IMR-90 (cell line): ENCODE measurements at regions not wholly inside any gene's neighbourhood (a gene's known extent, or its start where the extent isn't known, plus 50 kb on each side); places are given as distances from the start of the nearest gene placed in this dataset.

Experiments
- ATAC-seq: fragments of 200-7000 bp; cut with Tn5 transposase; 2 replicates; pipeline ENCODE4 v1.9.1; 2020; ENCODE audit warnings: low read depth, mild to moderate bottlenecking, moderate library complexity
- BruUV-seq: library from RNA; stranded (reverse); fragments of 400-500 nt; replicated peaks from 2 replicates; lab custom pipeline; 2021; lab: Mats Ljungman, UMichigan
- CTCF ChIA-PET: fragments of 300-600 bp; formaldehyde crosslinking; extraction: SDS; loops from one replicate; lab custom pipeline; 2021; ENCODE audit warnings: antibody characterized with exemption; lab: Yijun Ruan, JAX
- POLR2A ChIA-PET: fragments of 300-600 bp; sonication (Branson Sonifier 250); formaldehyde crosslinking; loops from one replicate; lab custom pipeline; 2022; ENCODE audit warnings: antibody characterized with exemption; ENCODE audit not compliant: unreplicated experiment; lab: Charles Lee
- DNase-seq: peaks from one replicate; pipeline ENCODE4 v3.0.0; 2013
- H2AFZ ChIP-seq: replicated peaks from 2 replicates; pipeline ENCODE3; 2013; ENCODE audit warnings: low read length, mild to moderate bottlenecking; ENCODE audit not compliant: poor library complexity
- H2AK5ac ChIP-seq: 2 replicates; pipeline ENCODE4 v1.6.1; 2013; ENCODE audit warnings: low read depth, low read length, inconsistent platforms
- H2AK9ac ChIP-seq: replicated peaks from 2 replicates; pipeline ENCODE3; 2013; ENCODE audit warnings: mild to moderate bottlenecking, low read depth, low read length, moderate library complexity; ENCODE audit not compliant: poor library complexity
- H2BK120ac ChIP-seq: 2 replicates; pipeline ENCODE4 v1.6.1; 2013; ENCODE audit warnings: low read depth, low read length, inconsistent platforms
- H2BK15ac ChIP-seq: 3 replicates; pipeline ENCODE4 v1.6.1; 2013; ENCODE audit warnings: low read depth, low read length, inconsistent platforms
- H2BK20ac ChIP-seq: 2 replicates; pipeline ENCODE4 v1.6.1; 2013; ENCODE audit warnings: low read depth, mild to moderate bottlenecking, inconsistent platforms, low read length, moderate library complexity
- H2BK5ac ChIP-seq: 2 replicates; pipeline ENCODE4 v1.6.1; 2013; ENCODE audit warnings: mild to moderate bottlenecking, low read depth, low read length, inconsistent platforms; ENCODE audit not compliant: poor library complexity, severe bottlenecking
- H3K14ac ChIP-seq: replicated peaks from 2 replicates; pipeline ENCODE4 v1.6.1; 2013; ENCODE audit warnings: low read depth, low read length, inconsistent platforms
- H3K18ac ChIP-seq: 2 replicates; pipeline ENCODE4 v1.6.1; 2013; ENCODE audit warnings: low read depth, low read length, control low read depth
- H3K23ac ChIP-seq: 2 replicates; pipeline ENCODE4 v1.6.1; 2013; ENCODE audit warnings: low read depth, low read length, inconsistent platforms
- H3K27ac ChIP-seq: 2 replicates; pipeline ENCODE4 v1.5.1; 2013; ENCODE audit warnings: mild to moderate bottlenecking, control low read depth, low read length; ENCODE audit not compliant: insufficient read depth
- H3K27me3 ChIP-seq: 2 replicates; pipeline ENCODE4 v1.6.1; 2013; ENCODE audit warnings: low read length; ENCODE audit not compliant: control insufficient read depth, insufficient read depth
- H3K36me3 ChIP-seq: 2 replicates; pipeline ENCODE4 v1.6.1; 2013; ENCODE audit warnings: low read length, mixed read lengths; ENCODE audit not compliant: control insufficient read depth, insufficient read depth
- H3K4ac ChIP-seq: 2 replicates; pipeline ENCODE4 v1.6.1; 2013; ENCODE audit warnings: low read depth, low read length, inconsistent platforms
- H3K4me1 ChIP-seq: 2 replicates; pipeline ENCODE4 v1.6.1; 2013; ENCODE audit warnings: low read length, mixed read lengths; ENCODE audit not compliant: control insufficient read depth, insufficient read depth
- H3K4me2 ChIP-seq: 2 replicates; pipeline ENCODE4 v1.6.1; 2013; ENCODE audit warnings: low read depth, mild to moderate bottlenecking, control low read depth, low read length, moderate library complexity
- H3K4me3 ChIP-seq: 2 replicates; pipeline ENCODE4 v1.5.1; 2013; ENCODE audit warnings: low read depth, mild to moderate bottlenecking, control low read depth, low read length, moderate library complexity; ENCODE audit not compliant: insufficient read depth
- H3K56ac ChIP-seq: 2 replicates; pipeline ENCODE4 v1.6.1; 2013; ENCODE audit warnings: low read length, inconsistent platforms; ENCODE audit not compliant: insufficient read depth; ENCODE audit errors: extremely low read depth
- H3K79me1 ChIP-seq, 2 experiments: 2 replicates each; pipeline ENCODE4 v1.6.1; 2013; ENCODE audit warnings: low read length in 2 of 2, inconsistent platforms in 1 of 2, low read depth in 1 of 2
- H3K9ac ChIP-seq: 2 replicates; pipeline ENCODE4 v1.6.1; 2013; ENCODE audit warnings: low read depth, low read length, control low read depth
- H3K9me1 ChIP-seq: 2 replicates; pipeline ENCODE4 v1.6.1; 2013; ENCODE audit warnings: low read length, inconsistent platforms; ENCODE audit not compliant: insufficient read depth
- H3K9me3 ChIP-seq: 2 replicates; pipeline ENCODE4 v1.6.1; 2013; ENCODE audit warnings: low read length; ENCODE audit not compliant: control insufficient read depth, insufficient read depth
- H4K20me1 ChIP-seq: 2 replicates; pipeline ENCODE4 v1.6.1; 2013; ENCODE audit warnings: low read length, inconsistent platforms; ENCODE audit not compliant: insufficient read depth
- H4K5ac ChIP-seq: 2 replicates; pipeline ENCODE4 v1.6.1; 2013; ENCODE audit warnings: mild to moderate bottlenecking, low read depth, low read length, control low read depth
- H4K8ac ChIP-seq, 2 experiments: 2 replicates each; pipeline ENCODE4 v1.6.1; 2013; ENCODE audit warnings: low read depth in 2 of 2, low read length in 2 of 2, control low read depth in 1 of 2, inconsistent platforms in 1 of 2
- H4K91ac ChIP-seq: 2 replicates; pipeline ENCODE4 v1.6.1; 2013; ENCODE audit warnings: low read depth, low read length, inconsistent platforms; ENCODE audit not compliant: insufficient read depth
- CHD1 ChIP-seq: IDR thresholded peaks from 2 replicates; pipeline ENCODE4 v1.6.1; 2012; ENCODE audit warnings: low read depth, low read length, improper control_type of control experiment
- WGBS, 2 experiments: methylation state at CpG; one replicate each; pipeline versions ENCODE4 v1.1.5 to v1.1.7; 2013; ENCODE audit warnings: missing lambda C conversion rate in 2 of 2; ENCODE audit not compliant: insufficient read length in 1 of 2; ENCODE audit errors: extremely low coverage in 2 of 2; 5-methylcytosine and 5-hydroxymethylcytosine counted together
- dilution Hi-C: fragments of 300-500 bp; cut with HindIII; formaldehyde crosslinking; loops from one replicate; pipeline ENCODE4 v1.14.3; 2018; ENCODE audit warnings: low sequenced_read_pairs; ENCODE audit not compliant: unreplicated experiment
- in situ Hi-C: fragments of 300-500 bp; cut with MboI; formaldehyde crosslinking; loops from 3 replicates; pipeline ENCODE4 v1.14.3; 2019; ENCODE audit warnings: low sequenced_read_pairs, inconsistent platforms, mixed read lengths
- intact Hi-C: fragments of 100-400 bp; cut with micrococcal nuclease; formaldehyde crosslinking; loops from 2 replicates; pipeline ENCODE4 v1.10.0; 2022

GRCh38 chr19:30741566-30741965, 369.4 kb downstream of the ZNF536 start:
- no peak for TF ChIP-seq CHD1
- H2BK20ac ChIP-seq: no peak overlapping the region
- CTCF ChIA-PET: no interaction called here
- H3K27ac ChIP-seq: no peak overlapping the region
- dilution Hi-C loops: no loop called here
- POLR2A ChIA-PET: no interaction called here
- H3K4me3 ChIP-seq: no peak overlapping the region
- intact Hi-C loops: no loop called here
- WGBS, 2 experiments: no CpG with 5 or more reads among the region's 2 CpGs
- no peak overlapping the region for H3K18ac ChIP-seq
- DNase-seq (no peak), ATAC-seq (no peak)
- H3K9me1 ChIP-seq: no peaks in the 10 kb centered on the region
- H4K20me1 ChIP-seq: no peaks in the 10 kb centered on the region
- H3K4ac ChIP-seq: no peak overlapping the region
- H2AFZ ChIP-seq: no peak overlapping the region
- H3K56ac ChIP-seq: no peak overlapping the region
- no peak overlapping the region for H3K9ac ChIP-seq
- no peak overlapping the region for H3K23ac ChIP-seq
- no peak overlapping the region for H2BK120ac ChIP-seq
- no peak overlapping the region for H4K5ac ChIP-seq
- H4K8ac ChIP-seq: no peak overlapping the region
- H2AK9ac ChIP-seq: no peak overlapping the region
- no peak overlapping the region for H3K4me2 ChIP-seq
- no peaks in the 10 kb centered on the region for H3K4me1 ChIP-seq
- no peak overlapping the region for H2AK5ac ChIP-seq
- H2BK15ac ChIP-seq: no peak overlapping the region
- H3K36me3 ChIP-seq: no peaks in the 10 kb centered on the region
- H3K27me3 ChIP-seq: no peaks in the 10 kb centered on the region
- no TSS peak for BruUV-seq
- no peak overlapping the region for H4K91ac ChIP-seq
- H3K9me3 ChIP-seq: no peaks in the 10 kb centered on the region
- no peak overlapping the region for H3K14ac ChIP-seq
- no peaks in the 10 kb centered on the region for H3K79me1 ChIP-seq
- H2BK5ac ChIP-seq: no peak overlapping the region
- in situ Hi-C loops: no loop called here
